SK-N-SH (cell line): ENCODE measurements at regions not wholly inside any gene's neighbourhood (a gene's known extent, or its start where the extent isn't known, plus 50 kb on each side); places are given as distances from the start of the nearest gene placed in this dataset.

Source experiments
- CTCF ChIA-PET: fragments of 300-600, 350-600 bp; formaldehyde crosslinking; extraction: SDS; loops from one replicate; lab custom pipeline; 2021; lab: Yijun Ruan, JAX
- POLR2A ChIA-PET: fragments of 350-600 bp; sonication (Branson Sonifier 250); formaldehyde crosslinking; extraction: SDS; loops from one replicate; lab custom pipeline; 2020; ENCODE audit warnings: antibody characterized with exemption, inconsistent platforms; lab: Yijun Ruan, JAX
- DNase-seq: peaks from one replicate; pipeline ENCODE4 v3.0.0; 2012
- H2AFZ ChIP-seq: fragments of 200-600 bp; sonication (generic); 2 replicates; pipeline ENCODE4 v1.8.1; 2016; ENCODE audit warnings: antibody characterized with exemption, mild to moderate bottlenecking, low read depth
- H3F3A ChIP-seq: fragments of 200-600 bp; sonication (generic); replicated peaks from 2 replicates; pipeline ENCODE3; 2016; ENCODE audit warnings: antibody characterized with exemption, mild to moderate bottlenecking; ENCODE audit not compliant: insufficient read depth
- H3K27ac ChIP-seq, 2 experiments: fragments of 200-500 bp in 1 of 2; fragments of 200-600 bp in 1 of 2; sonication (Bioruptor generic) in 1 of 2; sonication (generic), shearing (Covaris generic) in 1 of 2; 2 replicates each; pipeline versions ENCODE4 v1.5.1 to v1.6.1; 2014 to 2016; ENCODE audit warnings: low read depth in 2 of 2, inconsistent platforms in 1 of 2, low read length in 1 of 2, mild to moderate bottlenecking in 1 of 2, mixed read lengths in 1 of 2
- H3K27me3 ChIP-seq: fragments of 200-600 bp; sonication (generic), shearing (Covaris generic); 2 replicates; pipeline ENCODE4 v1.6.1; 2016; ENCODE audit warnings: mixed run types; ENCODE audit not compliant: insufficient read depth
- H3K36me3 ChIP-seq, 2 experiments: fragments of 200-500 bp in 1 of 2; fragments of 200-600 bp in 1 of 2; sonication (Bioruptor generic) in 1 of 2; sonication (generic) in 1 of 2; replicated peaks in 1 of 2; 2 replicates each; pipeline versions ENCODE3 to v1.5.1; 2014 to 2016; ENCODE audit warnings: low read length in 1 of 2, mild to moderate bottlenecking in 1 of 2; ENCODE audit not compliant: insufficient read depth in 2 of 2, control insufficient read depth in 1 of 2
- H3K4me1 ChIP-seq, 2 experiments: fragments of 200-500 bp in 1 of 2; fragments of 200-600 bp in 1 of 2; sonication (Bioruptor generic) in 1 of 2; sonication (generic), shearing (Covaris generic) in 1 of 2; 2 replicates each; pipeline versions ENCODE4 v1.5.1 to v1.6.1; 2014 to 2016; ENCODE audit warnings: low read depth in 1 of 2, low read length in 1 of 2, mixed run types in 1 of 2; ENCODE audit not compliant: insufficient read depth in 2 of 2, control insufficient read depth in 1 of 2
- H3K4me2 ChIP-seq: fragments of 200-600 bp; sonication (generic), shearing (Covaris generic); 2 replicates; pipeline ENCODE4 v1.6.1; 2017; ENCODE audit warnings: mixed run types
- H3K4me3 ChIP-seq, 2 experiments: fragments of 200-500 bp in 1 of 2; fragments of 200-600 bp in 1 of 2; sonication (Bioruptor generic) in 1 of 2; sonication (generic), shearing (Covaris generic) in 1 of 2; 2 replicates each; pipeline versions ENCODE4 v1.5.1 to v1.8.1; 2014 to 2016; ENCODE audit warnings: low read depth in 2 of 2, inconsistent platforms in 1 of 2, low read length in 1 of 2, mild to moderate bottlenecking in 1 of 2, mixed read lengths in 1 of 2, moderate library complexity in 1 of 2
- H3K79me2 ChIP-seq: fragments of 200-600 bp; sonication (generic); 2 replicates; pipeline ENCODE4 v1.8.1; 2017; ENCODE audit warnings: mild to moderate bottlenecking; ENCODE audit not compliant: insufficient read depth
- H3K9ac ChIP-seq: fragments of 200-600 bp; sonication (generic); 2 replicates; pipeline ENCODE4 v1.6.1; 2017; ENCODE audit warnings: mixed run types
- H3K9me2 ChIP-seq: fragments of 200-600 bp; sonication (generic); 2 replicates; pipeline ENCODE4 v1.6.1; 2017; ENCODE audit warnings: mixed run types
- H3K9me3 ChIP-seq: fragments of 200-600 bp; sonication (generic); 2 replicates; pipeline ENCODE4 v1.6.1; 2017; ENCODE audit warnings: mixed run types, mild to moderate bottlenecking, moderate library complexity
- H4K20me1 ChIP-seq: fragments of 200-600 bp; sonication (generic); 2 replicates; pipeline ENCODE4 v1.6.1; 2017; ENCODE audit warnings: mild to moderate bottlenecking, mixed run types; ENCODE audit not compliant: insufficient read depth
- ELF1 ChIP-seq: IDR thresholded peaks from 2 replicates; pipeline ENCODE4 v1.4.0; 2012
- EZH2phosphoT487 ChIP-seq: fragments of 200-600 bp; sonication (generic); IDR thresholded peaks from 2 replicates; pipeline ENCODE4 v1.6.1; 2017; ENCODE audit warnings: low read depth, mixed run types, mild to moderate bottlenecking, antibody characterized with exemption, moderate library complexity, borderline replicate concordance
- FOXJ3 ChIP-seq: sonication (generic); formaldehyde crosslinking; IDR thresholded peaks from 2 replicates; pipeline ENCODE4 v1.5.1; 2020; ENCODE audit warnings: mild to moderate bottlenecking, missing genetic modification reagents
- FOXM1 ChIP-seq: IDR thresholded peaks from 2 replicates; pipeline ENCODE4 v1.4.0; 2012; ENCODE audit warnings: low read depth, mild to moderate bottlenecking
- GABPA ChIP-seq: IDR thresholded peaks from 2 replicates; pipeline ENCODE4 v1.4.0; 2012; ENCODE audit warnings: low read depth, mild to moderate bottlenecking
- GATA2 ChIP-seq: sonication (generic); formaldehyde crosslinking; IDR thresholded peaks from 2 replicates; pipeline ENCODE4 v1.5.0; 2020; ENCODE audit warnings: mild to moderate bottlenecking, missing genetic modification reagents
- NFIC ChIP-seq: IDR thresholded peaks from 2 replicates; pipeline ENCODE4 v1.4.0; 2012; ENCODE audit warnings: borderline replicate concordance
- NRF1 ChIP-seq: IDR thresholded peaks from 2 replicates; pipeline ENCODE4 v1.6.1; 2012; ENCODE audit warnings: low read depth, mild to moderate bottlenecking, low read length
- RAD21 ChIP-seq: IDR thresholded peaks from 2 replicates; pipeline ENCODE4 v1.6.1; 2012; ENCODE audit warnings: mild to moderate bottlenecking, low read length
- RFX5 ChIP-seq: IDR thresholded peaks from 2 replicates; pipeline ENCODE4 v1.6.1; 2012; ENCODE audit warnings: mild to moderate bottlenecking, improper control_type of control experiment, low read length
- RXRA ChIP-seq: IDR thresholded peaks from 2 replicates; pipeline ENCODE4 v1.4.0; 2012; ENCODE audit warnings: low read depth, mild to moderate bottlenecking, borderline replicate concordance
- SMC3 ChIP-seq: IDR thresholded peaks from 2 replicates; pipeline ENCODE4 v1.6.1; 2012; ENCODE audit warnings: low read depth, low read length, improper control_type of control experiment
- TEAD4 ChIP-seq: IDR thresholded peaks from 2 replicates; pipeline ENCODE4 v1.4.0; 2012; ENCODE audit warnings: mild to moderate bottlenecking, borderline replicate concordance; ENCODE audit not compliant: insufficient read depth
- YY1 ChIP-seq: IDR thresholded peaks from 2 replicates; pipeline ENCODE4 v1.4.0; 2012; ENCODE audit warnings: low read depth, mild to moderate bottlenecking
- WGBS: methylation state at CpG from one replicate; pipeline ENCODE4 v1.1.6; 2017; ENCODE audit warnings: low lambda C conversion rate; 5-methylcytosine and 5-hydroxymethylcytosine counted together
- TF ChIP-seq, protein P1 (sequence below): IDR thresholded peaks from 2 replicates; pipeline ENCODE4 v1.4.0; 2012; ENCODE audit warnings: low read depth, borderline replicate concordance
- TF ChIP-seq, protein P2 (sequence below): IDR thresholded peaks from 2 replicates; pipeline ENCODE4 v1.6.1; 2012; ENCODE audit warnings: mild to moderate bottlenecking, low read depth, low read length, moderate library complexity
- TF ChIP-seq, protein P3 (sequence below): IDR thresholded peaks from 2 replicates; pipeline ENCODE4 v1.4.0; 2012; ENCODE audit warnings: low read depth
- TF ChIP-seq, protein P4 (sequence below): IDR thresholded peaks from 2 replicates; pipeline ENCODE4 v1.4.0; 2012; ENCODE audit warnings: low read depth, borderline replicate concordance

DNA sequence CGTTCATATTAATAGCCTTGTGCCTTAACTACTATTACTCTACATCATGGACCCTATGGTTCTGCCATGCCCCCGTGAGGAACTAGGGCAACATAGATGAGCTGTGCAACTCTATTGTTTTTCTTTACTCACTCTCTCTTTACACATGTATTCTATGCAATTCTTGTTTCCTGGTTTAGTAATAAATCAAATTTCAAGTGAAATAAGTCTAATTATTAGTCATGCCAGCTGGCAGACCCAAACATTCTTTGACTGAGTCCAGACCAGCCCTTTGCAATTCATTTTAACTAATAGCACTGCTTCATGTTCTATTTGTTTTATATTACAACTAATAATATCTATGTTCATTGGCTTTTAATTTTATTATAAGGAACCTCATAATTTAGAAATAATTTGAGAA, 789.3 kb upstream of the ADAMTS5 start:
- no peaks in the 10 kb centered on the region for H3K27me3 ChIP-seq
- DNase-seq = no peak
- no peaks in the 10 kb centered on the region for H4K20me1 ChIP-seq
- H2AFZ ChIP-seq = no peak overlapping the region
- POLR2A ChIA-PET = no interaction called here
- no peaks in the 10 kb centered on the region for H3K36me3 ChIP-seq
- no peaks in the 10 kb centered on the region for H3K9me2 ChIP-seq
- TF ChIP-seq NFIC (no peak), FOXM1 (no peak), FOXJ3 (CRISPR knock-in tag) (no peak), RFX5 (no peak), RAD21 (no peak), RXRA (no peak), GABPA (no peak), EZH2phosphoT487 (no peak), TEAD4 (no peak), ELF1 (no peak), GATA2 (CRISPR knock-in tag) (no peak), NRF1 (no peak), YY1 (no peak), SMC3 (no peak)
- TF ChIP-seq, protein P1, sequence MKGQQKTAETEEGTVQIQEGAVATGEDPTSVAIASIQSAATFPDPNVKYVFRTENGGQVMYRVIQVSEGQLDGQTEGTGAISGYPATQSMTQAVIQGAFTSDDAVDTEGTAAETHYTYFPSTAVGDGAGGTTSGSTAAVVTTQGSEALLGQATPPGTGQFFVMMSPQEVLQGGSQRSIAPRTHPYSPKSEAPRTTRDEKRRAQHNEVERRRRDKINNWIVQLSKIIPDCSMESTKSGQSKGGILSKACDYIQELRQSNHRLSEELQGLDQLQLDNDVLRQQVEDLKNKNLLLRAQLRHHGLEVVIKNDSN = no peak
- TF ChIP-seq, protein P2, sequence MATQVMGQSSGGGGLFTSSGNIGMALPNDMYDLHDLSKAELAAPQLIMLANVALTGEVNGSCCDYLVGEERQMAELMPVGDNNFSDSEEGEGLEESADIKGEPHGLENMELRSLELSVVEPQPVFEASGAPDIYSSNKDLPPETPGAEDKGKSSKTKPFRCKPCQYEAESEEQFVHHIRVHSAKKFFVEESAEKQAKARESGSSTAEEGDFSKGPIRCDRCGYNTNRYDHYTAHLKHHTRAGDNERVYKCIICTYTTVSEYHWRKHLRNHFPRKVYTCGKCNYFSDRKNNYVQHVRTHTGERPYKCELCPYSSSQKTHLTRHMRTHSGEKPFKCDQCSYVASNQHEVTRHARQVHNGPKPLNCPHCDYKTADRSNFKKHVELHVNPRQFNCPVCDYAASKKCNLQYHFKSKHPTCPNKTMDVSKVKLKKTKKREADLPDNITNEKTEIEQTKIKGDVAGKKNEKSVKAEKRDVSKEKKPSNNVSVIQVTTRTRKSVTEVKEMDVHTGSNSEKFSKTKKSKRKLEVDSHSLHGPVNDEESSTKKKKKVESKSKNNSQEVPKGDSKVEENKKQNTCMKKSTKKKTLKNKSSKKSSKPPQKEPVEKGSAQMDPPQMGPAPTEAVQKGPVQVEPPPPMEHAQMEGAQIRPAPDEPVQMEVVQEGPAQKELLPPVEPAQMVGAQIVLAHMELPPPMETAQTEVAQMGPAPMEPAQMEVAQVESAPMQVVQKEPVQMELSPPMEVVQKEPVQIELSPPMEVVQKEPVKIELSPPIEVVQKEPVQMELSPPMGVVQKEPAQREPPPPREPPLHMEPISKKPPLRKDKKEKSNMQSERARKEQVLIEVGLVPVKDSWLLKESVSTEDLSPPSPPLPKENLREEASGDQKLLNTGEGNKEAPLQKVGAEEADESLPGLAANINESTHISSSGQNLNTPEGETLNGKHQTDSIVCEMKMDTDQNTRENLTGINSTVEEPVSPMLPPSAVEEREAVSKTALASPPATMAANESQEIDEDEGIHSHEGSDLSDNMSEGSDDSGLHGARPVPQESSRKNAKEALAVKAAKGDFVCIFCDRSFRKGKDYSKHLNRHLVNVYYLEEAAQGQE = no peak
- TF ChIP-seq, protein P3, sequence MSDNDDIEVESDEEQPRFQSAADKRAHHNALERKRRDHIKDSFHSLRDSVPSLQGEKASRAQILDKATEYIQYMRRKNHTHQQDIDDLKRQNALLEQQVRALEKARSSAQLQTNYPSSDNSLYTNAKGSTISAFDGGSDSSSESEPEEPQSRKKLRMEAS = no peak
- TF ChIP-seq, protein P4, sequence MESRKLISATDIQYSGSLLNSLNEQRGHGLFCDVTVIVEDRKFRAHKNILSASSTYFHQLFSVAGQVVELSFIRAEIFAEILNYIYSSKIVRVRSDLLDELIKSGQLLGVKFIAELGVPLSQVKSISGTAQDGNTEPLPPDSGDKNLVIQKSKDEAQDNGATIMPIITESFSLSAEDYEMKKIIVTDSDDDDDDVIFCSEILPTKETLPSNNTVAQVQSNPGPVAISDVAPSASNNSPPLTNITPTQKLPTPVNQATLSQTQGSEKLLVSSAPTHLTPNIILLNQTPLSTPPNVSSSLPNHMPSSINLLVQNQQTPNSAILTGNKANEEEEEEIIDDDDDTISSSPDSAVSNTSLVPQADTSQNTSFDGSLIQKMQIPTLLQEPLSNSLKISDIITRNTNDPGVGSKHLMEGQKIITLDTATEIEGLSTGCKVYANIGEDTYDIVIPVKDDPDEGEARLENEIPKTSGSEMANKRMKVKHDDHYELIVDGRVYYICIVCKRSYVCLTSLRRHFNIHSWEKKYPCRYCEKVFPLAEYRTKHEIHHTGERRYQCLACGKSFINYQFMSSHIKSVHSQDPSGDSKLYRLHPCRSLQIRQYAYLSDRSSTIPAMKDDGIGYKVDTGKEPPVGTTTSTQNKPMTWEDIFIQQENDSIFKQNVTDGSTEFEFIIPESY = no peak
- H3K9me3 ChIP-seq = no peaks in the 10 kb centered on the region
- 52% methylated on average over 2 of the region's 2 CpGs for WGBS
- H3K4me1 ChIP-seq = no peaks in the 10 kb centered on the region
- CTCF ChIA-PET = no interaction called here
- H3K4me2 ChIP-seq = no peak overlapping the region
- no peaks in the 10 kb centered on the region for H3K79me2 ChIP-seq
- H3K27ac ChIP-seq = no peak overlapping the region
- no peaks in the 10 kb centered on the region for H3F3A ChIP-seq
- no peak overlapping the region for H3K4me3 ChIP-seq
- H3K9ac ChIP-seq = no peak overlapping the region
